ENCODE measurements at regions not wholly inside any gene's neighbourhood (a gene's known extent, or its start where the extent isn't known, plus 50 kb on each side); places are given as distances from the start of the nearest gene placed in this dataset.

- TF ChIP-seq CTCF (IDR thresholded peaks at IDR 0.05) (no peak), POLR2A (IDR thresholded peaks at IDR 0.05) (no peak)
Measured at GRCh38 chrX:15916704-15917084, 62.1 kb upstream of the AP1S2 start.

All from thyroid gland (tissue), 4 donors.